ENCODE measurements at regions not wholly inside any gene's neighbourhood (a gene's known extent, or its start where the extent isn't known, plus 50 kb on each side); places are given as distances from the start of the nearest gene placed in this dataset.
A peak's percentile ranks its signal among the peaks of the same experiment; 100 is the strongest.
"Not testable (repeated sequence)": the region's sequence is repeated elsewhere in the genome, so short reads cannot be mapped to it uniquely, and the experiment has no call there.

GRCh38 chr20:41734506-41734945, 116.3 kb upstream of the CHD6 start:
- H3K27ac ChIP-seq (ENCODE audit: low read depth, low read length, poor library complexity, severe bottlenecking): no peak overlapping the region

DNA sequence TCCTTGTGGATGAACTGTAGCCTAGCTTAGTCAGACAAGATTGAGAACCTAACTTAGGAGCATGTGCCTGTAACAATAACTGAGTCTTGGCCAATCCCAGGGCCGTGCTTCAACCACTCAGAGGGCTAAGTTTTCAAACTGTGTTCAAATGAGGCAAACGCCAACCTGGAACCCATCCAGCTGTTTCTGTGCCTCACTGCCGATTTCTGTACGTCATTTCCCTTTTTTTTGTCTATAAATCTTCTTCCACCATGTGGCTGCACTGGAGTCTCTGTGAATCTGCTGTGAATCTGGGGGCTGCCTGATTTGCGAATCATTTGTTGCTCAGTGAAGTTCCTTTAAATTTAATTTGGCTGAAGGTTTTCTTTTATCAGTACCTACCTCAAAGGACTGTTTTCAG, 115.0 kb upstream of the CHD6 start:
- H3F3A ChIP-seq (ENCODE audit: insufficient read depth, low read length): no peaks in the 10 kb centered on the region
- H3K9me2 ChIP-seq (ENCODE audit: low read depth, low read length): no peaks in the 10 kb centered on the region
- no peak overlapping the region for H3K27ac ChIP-seq (ENCODE audit: low read depth, low read length, poor library complexity, severe bottlenecking)
- no peak overlapping the region for H3K4me2 ChIP-seq (ENCODE audit: low read length)
- no peaks in the 10 kb centered on the region for H3K27me3 ChIP-seq (ENCODE audit: insufficient read depth, low read length)
- no peaks in the 10 kb centered on the region for H3K79me2 ChIP-seq (ENCODE audit: insufficient read depth, low read length)
- no peaks in the 10 kb centered on the region for H4K20me1 ChIP-seq (ENCODE audit: insufficient read depth, low read length)
- no peaks in the 10 kb centered on the region for H3K9me3 ChIP-seq (ENCODE audit: low read length)
- H3K4me1 ChIP-seq (ENCODE audit: insufficient read depth, low read length, severe bottlenecking): no peaks in the 10 kb centered on the region
- no peak for TF ChIP-seq EZH2 (IDR thresholded peaks at IDR 0.05; ENCODE audit: borderline replicate concordance, low read length)
- TF ChIP-seq CTCF (IDR thresholded peaks at IDR 0.05; ENCODE audit: low read length): no peak
- no peak overlapping the region for H3K4me3 ChIP-seq (ENCODE audit: low read depth, low read length, poor library complexity, severe bottlenecking)
- H2AFZ ChIP-seq (ENCODE audit: low read length): no peak overlapping the region
- no peak overlapping the region for H3K9ac ChIP-seq (ENCODE audit: low read length)
- H3K36me3 ChIP-seq (ENCODE audit: insufficient read depth, low read length): no peaks in the 10 kb centered on the region

More at GRCh38 chr20:41734506-41734945, 116.3 kb upstream of the CHD6 start:
- Histone ChIP-seq H3K36me3 (ENCODE audit: insufficient read depth, low read length) (no peaks in the 10 kb centered on the region), H3K4me1 (ENCODE audit: insufficient read depth, low read length, severe bottlenecking) (no peaks in the 10 kb centered on the region), H3K27me3 (ENCODE audit: insufficient read depth, low read length) (no peaks in the 10 kb centered on the region), H3K4me3 (ENCODE audit: low read depth, low read length, poor library complexity, severe bottlenecking) (no peak overlapping the region), H3F3A (ENCODE audit: insufficient read depth, low read length) (no peaks in the 10 kb centered on the region), H4K20me1 (ENCODE audit: insufficient read depth, low read length) (no peaks in the 10 kb centered on the region), H3K4me2 (ENCODE audit: low read length) (no peak overlapping the region), H3K79me2 (ENCODE audit: insufficient read depth, low read length) (no peaks in the 10 kb centered on the region), H3K9ac (ENCODE audit: low read length) (no peak overlapping the region), H3K9me2 (ENCODE audit: low read depth, low read length) (no peaks in the 10 kb centered on the region), H2AFZ (ENCODE audit: low read length) (no peak overlapping the region), H3K9me3 (ENCODE audit: low read length) (no peaks in the 10 kb centered on the region)
- TF ChIP-seq CTCF (IDR thresholded peaks at IDR 0.05; ENCODE audit: low read length): peak; percentile 82
- no peak for TF ChIP-seq EZH2 (IDR thresholded peaks at IDR 0.05; ENCODE audit: borderline replicate concordance, low read length)

- not testable (repeated sequence) for H3F3A ChIP-seq (ENCODE audit: insufficient read depth, low read length); H3K9me2 ChIP-seq (ENCODE audit: low read depth, low read length); H3K9me3 ChIP-seq (ENCODE audit: low read length); H3K4me3 ChIP-seq (ENCODE audit: low read depth, low read length, poor library complexity, severe bottlenecking); H3K4me1 ChIP-seq (ENCODE audit: insufficient read depth, low read length, severe bottlenecking); H2AFZ ChIP-seq (ENCODE audit: low read length); H3K36me3 ChIP-seq (ENCODE audit: insufficient read depth, low read length); H3K27me3 ChIP-seq (ENCODE audit: insufficient read depth, low read length); H3K27ac ChIP-seq (ENCODE audit: low read depth, low read length, poor library complexity, severe bottlenecking); H3K4me2 ChIP-seq (ENCODE audit: low read length); H3K79me2 ChIP-seq (ENCODE audit: insufficient read depth, low read length); H4K20me1 ChIP-seq (ENCODE audit: insufficient read depth, low read length); H3K9ac ChIP-seq (ENCODE audit: low read length)
Measured at GRCh38 chr20:41731198-41731597, 113.0 kb upstream of the CHD6 start.

DNA sequence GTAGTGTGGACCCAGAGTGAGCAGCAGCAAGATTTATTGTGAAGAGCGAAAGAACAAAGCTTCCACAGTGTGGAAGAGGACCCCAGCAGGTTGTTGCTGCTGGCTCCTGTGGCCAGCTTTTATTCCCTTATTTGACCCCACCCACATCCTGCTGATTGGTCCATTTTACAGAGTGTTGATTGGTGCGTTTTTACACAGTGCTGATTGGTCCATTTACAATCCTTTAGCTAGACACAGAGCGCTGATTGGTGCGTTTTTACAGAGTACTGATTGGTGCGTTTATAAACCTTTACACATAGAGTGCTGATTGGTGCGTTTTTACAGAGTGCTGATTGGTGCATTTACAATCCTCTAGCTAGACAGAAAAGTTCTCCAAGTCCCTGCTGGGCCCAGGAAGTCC, 109.5 kb upstream of the CHD6 start:
- H3K4me2 ChIP-seq (ENCODE audit: low read length); H3K9ac ChIP-seq (ENCODE audit: low read length); H3K27me3 ChIP-seq (ENCODE audit: insufficient read depth, low read length); H4K20me1 ChIP-seq (ENCODE audit: insufficient read depth, low read length); H3K4me3 ChIP-seq (ENCODE audit: low read depth, low read length, poor library complexity, severe bottlenecking); H2AFZ ChIP-seq (ENCODE audit: low read length); H3F3A ChIP-seq (ENCODE audit: insufficient read depth, low read length); H3K36me3 ChIP-seq (ENCODE audit: insufficient read depth, low read length); H3K79me2 ChIP-seq (ENCODE audit: insufficient read depth, low read length); H3K27ac ChIP-seq (ENCODE audit: low read depth, low read length, poor library complexity, severe bottlenecking); H3K9me2 ChIP-seq (ENCODE audit: low read depth, low read length); H3K9me3 ChIP-seq (ENCODE audit: low read length); H3K4me1 ChIP-seq (ENCODE audit: insufficient read depth, low read length, severe bottlenecking): not testable (repeated sequence)
